ENCODE measurements at regions not wholly inside any gene's neighbourhood (a gene's known extent, or its start where the extent isn't known, plus 50 kb on each side); places are given as distances from the start of the nearest gene placed in this dataset.

DNA sequence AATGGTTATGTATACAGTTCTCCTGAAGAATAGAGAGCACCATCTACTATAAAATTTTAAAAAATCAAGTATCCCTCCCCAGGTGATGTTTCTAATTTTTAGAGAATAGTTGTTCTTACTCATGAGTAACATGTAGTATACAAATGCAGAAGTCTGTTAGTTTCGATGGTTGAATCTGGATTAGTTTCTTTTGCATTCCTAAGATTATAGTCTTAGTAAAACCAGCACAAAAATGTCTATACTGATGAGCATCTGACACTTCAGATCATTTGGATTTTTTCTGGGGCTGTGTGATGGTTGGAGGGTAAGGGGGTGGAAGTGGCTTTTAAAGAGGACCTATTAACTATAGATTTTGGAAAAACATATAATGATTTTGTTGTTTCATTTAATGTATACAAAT, 167.3 kb upstream of the SGO1 start:
- TF ChIP-seq, protein P1, sequence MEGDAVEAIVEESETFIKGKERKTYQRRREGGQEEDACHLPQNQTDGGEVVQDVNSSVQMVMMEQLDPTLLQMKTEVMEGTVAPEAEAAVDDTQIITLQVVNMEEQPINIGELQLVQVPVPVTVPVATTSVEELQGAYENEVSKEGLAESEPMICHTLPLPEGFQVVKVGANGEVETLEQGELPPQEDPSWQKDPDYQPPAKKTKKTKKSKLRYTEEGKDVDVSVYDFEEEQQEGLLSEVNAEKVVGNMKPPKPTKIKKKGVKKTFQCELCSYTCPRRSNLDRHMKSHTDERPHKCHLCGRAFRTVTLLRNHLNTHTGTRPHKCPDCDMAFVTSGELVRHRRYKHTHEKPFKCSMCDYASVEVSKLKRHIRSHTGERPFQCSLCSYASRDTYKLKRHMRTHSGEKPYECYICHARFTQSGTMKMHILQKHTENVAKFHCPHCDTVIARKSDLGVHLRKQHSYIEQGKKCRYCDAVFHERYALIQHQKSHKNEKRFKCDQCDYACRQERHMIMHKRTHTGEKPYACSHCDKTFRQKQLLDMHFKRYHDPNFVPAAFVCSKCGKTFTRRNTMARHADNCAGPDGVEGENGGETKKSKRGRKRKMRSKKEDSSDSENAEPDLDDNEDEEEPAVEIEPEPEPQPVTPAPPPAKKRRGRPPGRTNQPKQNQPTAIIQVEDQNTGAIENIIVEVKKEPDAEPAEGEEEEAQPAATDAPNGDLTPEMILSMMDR (conservative IDR thresholded peaks at IDR 0.05 in 1 of 2, IDR thresholded peaks at IDR 0.05 in 1 of 2; ENCODE audit: extremely low read depth in 1 of 2, insufficient read depth in 1 of 2, low read depth in 1 of 2, low read length in 2 of 2) = no peak
- TF ChIP-seq EZH2 (IDR thresholded peaks at IDR 0.05; ENCODE audit: borderline replicate concordance, low read length) = no peak

All from mammary epithelial cell (primary cell).